Activated CD8-positive, alpha-beta T cell treated with anti-CD3 and anti-CD28 coated beads for 36 hours (primary cell): ENCODE measurements at regions not wholly inside any gene's neighbourhood (a gene's known extent, or its start where the extent isn't known, plus 50 kb on each side); places are given as distances from the start of the nearest gene placed in this dataset.

ENCODE experiments used
- ATAC-seq: fragments of 200-7000 bp; cut with Tn5 transposase; one replicate; pipeline ENCODE4 v1.10.0; 2021; ENCODE audit warnings: mild to moderate bottlenecking, moderate library complexity
- CTCF ChIA-PET: fragments of 350-600 bp; sonication (Branson Sonifier 250); formaldehyde crosslinking; loops from one replicate; lab custom pipeline; 2021; ENCODE audit warnings: antibody characterized with exemption; lab: Charles Lee
- POLR2A ChIA-PET: fragments of 350-600 bp; sonication (Branson Sonifier 250); formaldehyde crosslinking; loops from one replicate; lab custom pipeline; 2021; ENCODE audit warnings: antibody characterized with exemption; lab: Charles Lee
- DNase-seq: peaks from one replicate; pipeline ENCODE4 v3.0.0-alpha.2; 2020
- H3K27ac Mint-ChIP-seq: one replicate; pipeline ENCODE4 v1.8.0; 2021; ENCODE audit warnings: mild to moderate bottlenecking, mixed read lengths
- H3K27me3 Mint-ChIP-seq: one replicate; pipeline ENCODE4 v1.8.0; 2021; ENCODE audit warnings: mixed read lengths
- H3K36me3 Mint-ChIP-seq: one replicate; pipeline ENCODE4 v1.8.0; 2021; ENCODE audit warnings: low read depth, mixed read lengths
- H3K4me1 Mint-ChIP-seq: one replicate; pipeline ENCODE4 v1.8.0; 2021; ENCODE audit warnings: low read depth, mixed read lengths
- H3K4me3 Mint-ChIP-seq: one replicate; pipeline ENCODE4 v1.8.0; 2021; ENCODE audit warnings: mild to moderate bottlenecking, moderate library complexity, mixed read lengths
- H3K9me3 Mint-ChIP-seq: one replicate; pipeline ENCODE4 v1.8.0; 2021; ENCODE audit warnings: mixed read lengths
- intact Hi-C: fragments of 100-400 bp; cut with micrococcal nuclease; formaldehyde crosslinking; loops from one replicate; pipeline ENCODE4 v1.10.0; 2022
- TF ChIP-seq, protein P1 (sequence below): fragments of 200-600 bp; IDR thresholded peaks from one replicate; pipeline ENCODE4 v1.8.0; 2022; ENCODE audit warnings: antibody characterized with exemption, mild to moderate bottlenecking

DNA sequence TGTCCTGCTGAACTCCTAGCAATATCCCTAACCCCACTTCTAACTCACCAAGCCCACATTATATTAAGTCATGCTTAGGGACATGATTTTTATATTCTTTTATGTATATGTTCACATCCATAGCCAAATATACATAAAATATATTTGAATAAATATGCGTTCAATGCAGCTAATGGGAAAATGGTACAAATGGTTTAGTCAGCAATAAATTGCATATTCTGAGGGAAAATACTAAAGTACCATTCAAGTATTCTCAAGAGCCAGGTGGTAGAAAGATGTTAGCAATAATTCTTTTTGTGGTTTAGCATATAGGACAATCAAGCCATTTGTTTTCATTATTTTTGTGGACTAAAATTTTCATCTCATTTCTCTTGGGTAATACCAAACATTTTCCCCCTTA lies 306.0 kb downstream of the TDRD15 start:
- intact Hi-C loops, result no loop called here
- POLR2A ChIA-PET, result no interaction called here
- TF ChIP-seq, protein P1, sequence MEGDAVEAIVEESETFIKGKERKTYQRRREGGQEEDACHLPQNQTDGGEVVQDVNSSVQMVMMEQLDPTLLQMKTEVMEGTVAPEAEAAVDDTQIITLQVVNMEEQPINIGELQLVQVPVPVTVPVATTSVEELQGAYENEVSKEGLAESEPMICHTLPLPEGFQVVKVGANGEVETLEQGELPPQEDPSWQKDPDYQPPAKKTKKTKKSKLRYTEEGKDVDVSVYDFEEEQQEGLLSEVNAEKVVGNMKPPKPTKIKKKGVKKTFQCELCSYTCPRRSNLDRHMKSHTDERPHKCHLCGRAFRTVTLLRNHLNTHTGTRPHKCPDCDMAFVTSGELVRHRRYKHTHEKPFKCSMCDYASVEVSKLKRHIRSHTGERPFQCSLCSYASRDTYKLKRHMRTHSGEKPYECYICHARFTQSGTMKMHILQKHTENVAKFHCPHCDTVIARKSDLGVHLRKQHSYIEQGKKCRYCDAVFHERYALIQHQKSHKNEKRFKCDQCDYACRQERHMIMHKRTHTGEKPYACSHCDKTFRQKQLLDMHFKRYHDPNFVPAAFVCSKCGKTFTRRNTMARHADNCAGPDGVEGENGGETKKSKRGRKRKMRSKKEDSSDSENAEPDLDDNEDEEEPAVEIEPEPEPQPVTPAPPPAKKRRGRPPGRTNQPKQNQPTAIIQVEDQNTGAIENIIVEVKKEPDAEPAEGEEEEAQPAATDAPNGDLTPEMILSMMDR, result no peak
- Mint-ChIP-seq H3K9me3 (peaks cover 8% of the 10 kb centered on the region), H3K27ac (no peak overlapping the region), H3K27me3 (no peaks in the 10 kb centered on the region), H3K4me3 (no peak overlapping the region), H3K4me1 (peaks cover 2% of the 10 kb centered on the region), H3K36me3 (no peaks in the 10 kb centered on the region)
- ATAC-seq, result no peak
- CTCF ChIA-PET, result no interaction called here
- DNase-seq, result no peak

DNA sequence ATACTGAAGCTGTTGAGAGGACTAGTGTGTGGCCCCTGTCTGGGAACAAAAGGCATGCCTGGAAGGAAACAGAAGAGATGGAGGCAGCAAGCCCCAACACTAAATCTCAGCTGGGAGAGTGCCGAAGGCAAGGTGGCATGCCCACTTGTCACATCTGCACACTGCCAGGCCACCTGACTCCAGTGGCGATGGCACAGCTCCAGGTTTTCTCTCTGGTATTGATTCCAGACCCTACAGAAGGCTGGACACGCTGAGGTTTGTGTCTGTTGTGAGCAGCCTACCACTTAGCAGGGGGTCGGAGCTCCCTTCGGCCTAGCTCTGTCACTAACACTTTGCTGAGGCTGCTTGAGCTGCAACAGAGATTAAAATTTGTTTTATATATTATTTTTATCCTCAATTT lies 307.3 kb downstream of the TDRD15 start:
- POLR2A ChIA-PET, result no interaction called here
- TF ChIP-seq, protein P1, result no peak
- no peak overlapping the region for H3K27ac Mint-ChIP-seq
- peaks cover 8% of the 10 kb centered on the region for H3K9me3 Mint-ChIP-seq
- no peak for DNase-seq
- H3K4me1 Mint-ChIP-seq, result peaks cover 2% of the 10 kb centered on the region
- no peak for ATAC-seq
- intact Hi-C loops, result no loop called here
- no peaks in the 10 kb centered on the region for H3K27me3 Mint-ChIP-seq
- no peaks in the 10 kb centered on the region for H3K36me3 Mint-ChIP-seq
- CTCF ChIA-PET, result no interaction called here
- H3K4me3 Mint-ChIP-seq, result no peak overlapping the region

DNA sequence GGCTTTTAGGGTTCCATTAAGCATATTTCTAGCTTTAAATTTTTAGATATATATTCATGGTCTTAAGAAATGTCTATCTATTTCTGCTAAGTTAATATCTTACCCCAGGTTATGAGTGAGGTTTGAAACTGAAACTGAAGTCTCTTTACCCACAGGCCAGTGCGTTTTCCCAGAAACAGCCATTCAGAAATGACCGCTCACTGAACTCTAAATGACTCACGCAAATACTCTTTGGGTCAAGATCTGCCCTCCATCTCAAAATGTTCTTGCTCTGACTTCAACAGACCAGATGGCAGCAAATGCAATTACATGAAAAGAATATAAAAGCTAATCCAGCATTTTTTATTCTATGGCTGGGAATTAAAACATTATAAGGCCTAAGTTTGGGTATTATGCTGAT lies 315.2 kb downstream of the TDRD15 start:
- Mint-ChIP-seq H3K27ac (no peak overlapping the region), H3K27me3 (no peaks in the 10 kb centered on the region), H3K4me1 (no peaks in the 10 kb centered on the region), H3K36me3 (no peaks in the 10 kb centered on the region), H3K4me3 (no peak overlapping the region), H3K9me3 (peaks cover 3% of the 10 kb centered on the region)
- intact Hi-C loops, result no loop called here
- DNase-seq, result no peak
- POLR2A ChIA-PET, result no interaction called here
- TF ChIP-seq, protein P1, result no peak
- CTCF ChIA-PET, result no interaction called here
- ATAC-seq, result no peak

DNA sequence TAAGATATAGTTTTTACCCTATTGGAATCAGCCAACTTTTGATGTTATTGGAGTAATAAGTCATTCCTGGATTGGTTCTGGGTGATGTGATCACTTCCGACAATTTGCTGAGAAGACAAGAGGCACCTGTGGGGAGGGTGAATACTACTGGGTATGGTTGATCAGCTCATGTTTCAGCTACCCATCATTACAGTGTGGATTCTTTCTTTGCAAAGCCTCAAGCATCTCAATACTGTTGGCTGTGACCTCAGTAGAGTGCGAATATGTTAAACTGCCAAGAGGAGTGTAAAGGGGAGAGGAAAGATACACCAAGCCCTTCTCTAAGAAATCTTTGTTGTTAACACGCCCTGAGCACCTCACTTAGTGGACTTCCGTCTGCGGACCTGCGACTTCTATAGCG lies 317.7 kb downstream of the TDRD15 start:
- no peaks in the 10 kb centered on the region for H3K36me3 Mint-ChIP-seq
- POLR2A ChIA-PET, result no interaction called here
- intact Hi-C loops, result no loop called here
- no peak overlapping the region for H3K4me3 Mint-ChIP-seq
- H3K9me3 Mint-ChIP-seq, result no peaks in the 10 kb centered on the region
- H3K27me3 Mint-ChIP-seq, result no peaks in the 10 kb centered on the region
- CTCF ChIA-PET, result no interaction called here
- H3K4me1 Mint-ChIP-seq, result no peaks in the 10 kb centered on the region
- TF ChIP-seq, protein P1, result no peak
- ATAC-seq (no peak), DNase-seq (no peak)
- no peak overlapping the region for H3K27ac Mint-ChIP-seq

DNA sequence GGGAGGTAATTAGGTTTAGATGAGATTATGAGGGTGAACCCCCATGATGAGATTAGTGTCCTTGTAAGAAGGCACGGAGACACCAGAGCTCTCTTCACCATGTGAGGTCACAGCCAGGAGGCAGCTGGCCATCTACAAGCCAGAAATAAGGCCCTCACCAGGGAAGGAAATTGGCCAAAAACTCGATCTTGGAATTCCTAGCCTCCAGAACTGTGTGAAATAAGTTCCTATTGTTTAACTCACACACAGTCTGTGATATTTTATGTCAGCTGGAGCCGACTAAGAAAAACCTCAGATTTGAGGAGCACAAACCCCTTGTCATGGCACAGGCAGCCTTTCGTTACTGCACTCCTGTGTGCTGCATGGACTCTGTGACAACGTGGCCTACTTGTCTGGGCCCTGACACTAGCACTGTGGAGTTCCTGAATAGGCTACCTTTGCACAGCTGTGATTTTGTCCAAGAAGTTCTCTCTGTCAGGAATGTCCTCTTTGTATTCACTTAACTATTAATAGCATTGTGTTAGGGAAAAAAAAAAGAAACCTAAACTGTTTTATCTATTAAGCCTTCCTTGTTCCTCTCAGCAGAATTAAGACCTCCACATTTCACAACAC lies 319.8 kb downstream of the TDRD15 start:
- H3K36me3 Mint-ChIP-seq, result no peaks in the 10 kb centered on the region
- TF ChIP-seq, protein P1, result no peak
- H3K27me3 Mint-ChIP-seq, result no peaks in the 10 kb centered on the region
- DNase-seq (no peak), ATAC-seq (no peak)
- no peak overlapping the region for H3K4me3 Mint-ChIP-seq
- CTCF ChIA-PET, result no interaction called here
- no peak overlapping the region for H3K27ac Mint-ChIP-seq
- intact Hi-C loops, result no loop called here
- POLR2A ChIA-PET, result no interaction called here
- H3K4me1 Mint-ChIP-seq, result no peaks in the 10 kb centered on the region
- H3K9me3 Mint-ChIP-seq, result no peaks in the 10 kb centered on the region
